DND-41 (cell line): ENCODE measurements at regions not wholly inside any gene's neighbourhood (a gene's known extent, or its start where the extent isn't known, plus 50 kb on each side); places are given as distances from the start of the nearest gene placed in this dataset.

ENCODE experiments used
- ATAC-seq: fragments of 200-7000 bp; cut with Tn5 transposase; 3 replicates; pipeline ENCODE4 v1.9.1; 2021; ENCODE audit warnings: low read depth; ENCODE audit not compliant: insufficient read depth
- DNase-seq: peaks from one replicate; pipeline ENCODE4 v3.0.0-alpha.2; 2020
- H2AFZ ChIP-seq: 2 replicates; pipeline ENCODE4 v1.6.0; 2012; ENCODE audit warnings: low read depth, low read length
- H3K27ac ChIP-seq: 2 replicates; pipeline ENCODE4 v1.5.1; 2012; ENCODE audit warnings: low read length, inconsistent platforms
- H3K27me3 ChIP-seq: fragments of 200-600 bp; sonication (generic); 2 replicates; pipeline ENCODE4 v1.6.0; 2012; ENCODE audit warnings: low read length, mild to moderate bottlenecking, inconsistent platforms; ENCODE audit not compliant: insufficient read depth, poor library complexity
- H3K36me3 ChIP-seq: 2 replicates; pipeline ENCODE4 v1.5.1; 2012; ENCODE audit warnings: low read length, inconsistent platforms; ENCODE audit not compliant: insufficient read depth
- H3K4me1 ChIP-seq: 2 replicates; pipeline ENCODE4 v1.5.1; 2012; ENCODE audit warnings: mild to moderate bottlenecking, low read length; ENCODE audit not compliant: insufficient read depth
- H3K4me2 ChIP-seq: 2 replicates; pipeline ENCODE4 v1.6.0; 2012; ENCODE audit warnings: mild to moderate bottlenecking, moderate library complexity, low read length, inconsistent platforms; ENCODE audit not compliant: insufficient read depth
- H3K4me3 ChIP-seq, 2 experiments: fragments of 200-600 bp in 1 of 2; shearing (Covaris generic) in 1 of 2; 2 replicates each; pipeline ENCODE4 v1.5.1; 2012 to 2016; ENCODE audit warnings: inconsistent platforms in 2 of 2, low read length in 2 of 2, mild to moderate bottlenecking in 2 of 2, low read depth in 1 of 2, moderate library complexity in 1 of 2
- H3K79me2 ChIP-seq: 2 replicates; pipeline ENCODE4 v1.6.0; 2012; ENCODE audit warnings: low read length, inconsistent platforms; ENCODE audit not compliant: insufficient read depth
- H3K9ac ChIP-seq: 2 replicates; pipeline ENCODE4 v1.6.0; 2012; ENCODE audit warnings: low read depth, mild to moderate bottlenecking, inconsistent platforms, low read length, moderate library complexity
- H3K9me3 ChIP-seq: 2 replicates; pipeline ENCODE4 v1.5.1; 2012; ENCODE audit warnings: low read length, moderate library complexity, mild to moderate bottlenecking, inconsistent platforms; ENCODE audit not compliant: insufficient read depth, severe bottlenecking
- H4K20me1 ChIP-seq: 2 replicates; pipeline ENCODE4 v1.6.0; 2012; ENCODE audit warnings: low read length; ENCODE audit not compliant: insufficient read depth
- CTCF ChIP-seq: IDR thresholded peaks from 2 replicates; pipeline ENCODE4 v1.5.1; 2012; ENCODE audit warnings: borderline replicate concordance, low read length, moderate library complexity, mild to moderate bottlenecking; ENCODE audit not compliant: poor library complexity, severe bottlenecking; ENCODE audit errors: extremely low read depth
- EZH2 ChIP-seq: IDR thresholded peaks from 3 replicates; pipeline ENCODE4 v1.6.1; 2012; ENCODE audit warnings: borderline replicate concordance, low read depth, mild to moderate bottlenecking, moderate library complexity, low read length, inconsistent platforms; ENCODE audit not compliant: severe bottlenecking

- Histone ChIP-seq H2AFZ (no peak overlapping the region; the same call in 1 of the 2 replicates), H3K4me1 (no peaks in the 10 kb centered on the region), H3K9ac (no peak overlapping the region), H3K4me3 (no peak overlapping the region), H3K27ac (no peak overlapping the region), H4K20me1 (no peaks in the 10 kb centered on the region), H3K9me3 (no peaks in the 10 kb centered on the region), H3K4me2 (no peak overlapping the region), H3K79me2 (no peaks in the 10 kb centered on the region), H3K36me3 (no peaks in the 10 kb centered on the region), H3K27me3 (no peaks in the 10 kb centered on the region)
- no peak for TF ChIP-seq CTCF
- TF ChIP-seq EZH2, result no peak
- no peak for ATAC-seq
- DNase-seq, result no peak
Measured at GRCh38 chr5:51995773-51996306, 612.6 kb downstream of the ISL1 start.

- Histone ChIP-seq H3K9ac (no peak overlapping the region), H3K36me3 (no peaks in the 10 kb centered on the region), H3K79me2 (no peaks in the 10 kb centered on the region), H4K20me1 (no peaks in the 10 kb centered on the region), H3K4me3 (no peak overlapping the region), H2AFZ (no peak overlapping the region), H3K4me2 (no peak overlapping the region), H3K4me1 (no peaks in the 10 kb centered on the region), H3K9me3 (no peaks in the 10 kb centered on the region), H3K27ac (no peak overlapping the region), H3K27me3 (no peaks in the 10 kb centered on the region)
- TF ChIP-seq CTCF, result no peak
- no peak for TF ChIP-seq EZH2
- no peak for ATAC-seq
- DNase-seq, result no peak
Measured at GRCh38 chr5:51996356-51996861, 613.2 kb downstream of the ISL1 start.

GRCh38 chr5:51997500-51997899 lies 614.3 kb downstream of the ISL1 start:
- no peak for TF ChIP-seq EZH2
- TF ChIP-seq CTCF, result no peak
- Histone ChIP-seq H3K27me3 (no peaks in the 10 kb centered on the region), H2AFZ (no peak overlapping the region), H3K4me2 (no peak overlapping the region), H3K27ac (no peak overlapping the region), H3K9ac (no peak overlapping the region), H3K4me3 (no peak overlapping the region), H3K36me3 (no peaks in the 10 kb centered on the region), H3K9me3 (no peaks in the 10 kb centered on the region), H4K20me1 (no peaks in the 10 kb centered on the region), H3K79me2 (no peaks in the 10 kb centered on the region), H3K4me1 (no peaks in the 10 kb centered on the region)
- ATAC-seq, result no peak
- DNase-seq, result no peak
